ENCODE measurements at regions not wholly inside any gene's neighbourhood (a gene's known extent, or its start where the extent isn't known, plus 50 kb on each side); places are given as distances from the start of the nearest gene placed in this dataset.

GRCh38 chr14:56490379-56490778, 89.2 kb upstream of the TMEM260 start:
- no peaks in the 10 kb centered on the region for H3K9me3 ChIP-seq (ENCODE audit: insufficient read depth, low read depth, low read length)
- H4K20me1 ChIP-seq (ENCODE audit: insufficient read depth, low read length) = no peaks in the 10 kb centered on the region
- peaks cover 3% of the 10 kb centered on the region for H3K4me1 ChIP-seq (ENCODE audit: insufficient read depth, low read length)
- no peak overlapping the region for H2AFZ ChIP-seq (ENCODE audit: low read depth, low read length)
- Mint-ChIP-seq H3K27ac (ENCODE audit: unreplicated experiment) (no peak overlapping the region), H3K27me3 (ENCODE audit: low read depth, unreplicated experiment) (peaks cover 2% of the 10 kb centered on the region), H3K36me3 (ENCODE audit: low read depth, unreplicated experiment) (no peaks in the 10 kb centered on the region), H3K9me3 (ENCODE audit: unreplicated experiment) (no peaks in the 10 kb centered on the region), H3K4me3 (ENCODE audit: unreplicated experiment) (no peak overlapping the region), H3K4me1 (ENCODE audit: low read depth, unreplicated experiment) (peaks cover 1% of the 10 kb centered on the region)
- peak; percentile 14 for DNase-seq (ENCODE audit: low read depth)
- no peak overlapping the region for H3K4me2 ChIP-seq (ENCODE audit: low read length)
- no peaks in the 10 kb centered on the region for H3K27me3 ChIP-seq (ENCODE audit: insufficient read depth, low read length)
- H3K4me3 ChIP-seq (ENCODE audit: insufficient read depth, low read depth, low read length) = no peak overlapping the region
- H3K27ac ChIP-seq (ENCODE audit: low read depth, low read length) = no peak overlapping the region
- H3K9ac ChIP-seq (ENCODE audit: low read length) = no peak overlapping the region
- no peak for TF ChIP-seq EZH2 (IDR thresholded peaks at IDR 0.05; ENCODE audit: insufficient read depth, low read length)
- TF ChIP-seq, protein P1, sequence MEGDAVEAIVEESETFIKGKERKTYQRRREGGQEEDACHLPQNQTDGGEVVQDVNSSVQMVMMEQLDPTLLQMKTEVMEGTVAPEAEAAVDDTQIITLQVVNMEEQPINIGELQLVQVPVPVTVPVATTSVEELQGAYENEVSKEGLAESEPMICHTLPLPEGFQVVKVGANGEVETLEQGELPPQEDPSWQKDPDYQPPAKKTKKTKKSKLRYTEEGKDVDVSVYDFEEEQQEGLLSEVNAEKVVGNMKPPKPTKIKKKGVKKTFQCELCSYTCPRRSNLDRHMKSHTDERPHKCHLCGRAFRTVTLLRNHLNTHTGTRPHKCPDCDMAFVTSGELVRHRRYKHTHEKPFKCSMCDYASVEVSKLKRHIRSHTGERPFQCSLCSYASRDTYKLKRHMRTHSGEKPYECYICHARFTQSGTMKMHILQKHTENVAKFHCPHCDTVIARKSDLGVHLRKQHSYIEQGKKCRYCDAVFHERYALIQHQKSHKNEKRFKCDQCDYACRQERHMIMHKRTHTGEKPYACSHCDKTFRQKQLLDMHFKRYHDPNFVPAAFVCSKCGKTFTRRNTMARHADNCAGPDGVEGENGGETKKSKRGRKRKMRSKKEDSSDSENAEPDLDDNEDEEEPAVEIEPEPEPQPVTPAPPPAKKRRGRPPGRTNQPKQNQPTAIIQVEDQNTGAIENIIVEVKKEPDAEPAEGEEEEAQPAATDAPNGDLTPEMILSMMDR (IDR thresholded peaks at IDR 0.05; ENCODE audit: insufficient read depth, low read depth, low read length) = peak; percentile 50
- H3K79me2 ChIP-seq (ENCODE audit: insufficient read depth, low read length) = no peaks in the 10 kb centered on the region
- no peak for FAIRE-seq
- H3K36me3 ChIP-seq (ENCODE audit: insufficient read depth, low read length) = no peaks in the 10 kb centered on the region

DNA sequence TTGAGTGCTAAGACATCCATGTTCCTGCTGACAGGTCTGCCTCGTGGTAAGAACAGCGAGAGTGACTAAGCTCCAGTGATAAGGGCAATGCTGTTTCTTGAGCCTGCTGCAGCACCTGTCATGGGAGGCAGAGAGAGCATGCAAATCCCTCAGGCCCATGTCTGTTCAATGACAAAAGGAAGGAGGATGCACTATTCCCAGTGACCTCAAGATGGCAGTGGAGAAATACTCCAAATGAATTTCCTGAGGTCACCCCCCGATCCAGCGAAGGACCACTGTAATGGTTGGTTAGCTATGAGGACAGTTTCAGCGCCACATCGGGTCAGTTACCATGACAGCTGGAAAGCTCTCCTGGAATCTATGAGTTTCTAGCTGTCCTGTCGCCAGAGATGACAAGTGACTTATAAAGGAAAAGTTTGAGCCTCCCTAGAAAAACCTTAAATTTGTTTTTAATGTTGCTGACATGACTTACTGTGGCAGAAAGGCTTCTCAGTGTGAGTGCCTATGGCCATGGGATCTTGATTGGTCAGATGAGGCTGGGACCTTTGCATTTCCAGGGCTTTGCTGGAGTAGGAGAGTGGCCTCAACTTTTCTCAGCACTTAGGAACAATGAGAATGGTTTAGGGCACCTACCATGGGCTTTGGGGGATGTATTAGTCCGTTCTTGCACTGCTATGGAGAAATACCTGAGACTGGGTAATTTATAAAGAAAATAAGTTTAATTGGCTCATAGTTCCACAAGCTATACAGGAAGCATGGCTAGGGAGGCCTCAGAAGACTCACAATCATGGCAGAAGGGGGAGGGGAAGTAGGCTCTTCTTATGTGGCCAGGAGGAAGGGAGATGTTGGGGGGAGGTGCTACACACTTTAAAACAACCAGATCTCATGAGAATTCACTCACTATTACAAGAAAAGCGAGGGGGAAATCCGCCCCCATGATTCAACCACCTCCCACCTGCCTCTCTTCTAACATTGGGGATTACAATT, 88.0 kb upstream of the TMEM260 start:
- TF ChIP-seq, protein P1 (IDR thresholded peaks at IDR 0.05; ENCODE audit: insufficient read depth, low read depth, low read length) = peak; percentile 74
- no peak for TF ChIP-seq EZH2 (IDR thresholded peaks at IDR 0.05; ENCODE audit: insufficient read depth, low read length)
- Histone ChIP-seq H3K4me2 (ENCODE audit: low read length) (peak overlapping the region; percentile 59), H3K27me3 (ENCODE audit: insufficient read depth, low read length) (no peaks in the 10 kb centered on the region), H3K36me3 (ENCODE audit: insufficient read depth, low read length) (no peaks in the 10 kb centered on the region), H3K9ac (ENCODE audit: low read length) (no peak overlapping the region), H3K4me3 (ENCODE audit: insufficient read depth, low read depth, low read length) (no peak overlapping the region), H4K20me1 (ENCODE audit: insufficient read depth, low read length) (no peaks in the 10 kb centered on the region), H3K27ac (ENCODE audit: low read depth, low read length) (no peak overlapping the region), H3K79me2 (ENCODE audit: insufficient read depth, low read length) (no peaks in the 10 kb centered on the region), H3K4me1 (ENCODE audit: insufficient read depth, low read length) (peaks cover 3% of the 10 kb centered on the region), H3K9me3 (ENCODE audit: insufficient read depth, low read depth, low read length) (no peaks in the 10 kb centered on the region), H2AFZ (ENCODE audit: low read depth, low read length) (no peak overlapping the region)
- DNase-seq (ENCODE audit: low read depth) (peak; percentile 34), FAIRE-seq (peak; percentile 20)
- Mint-ChIP-seq H3K9me3 (ENCODE audit: unreplicated experiment) (no peaks in the 10 kb centered on the region), H3K27ac (ENCODE audit: unreplicated experiment) (no peak overlapping the region), H3K27me3 (ENCODE audit: low read depth, unreplicated experiment) (peaks cover 7% of the 10 kb centered on the region), H3K4me3 (ENCODE audit: unreplicated experiment) (peak overlapping the region; percentile 48), H3K36me3 (ENCODE audit: low read depth, unreplicated experiment) (no peaks in the 10 kb centered on the region), H3K4me1 (ENCODE audit: low read depth, unreplicated experiment) (peaks cover 2% of the 10 kb centered on the region)

- Histone ChIP-seq H3K9me3 (ENCODE audit: insufficient read depth, low read depth, low read length) (no peaks in the 10 kb centered on the region), H3K79me2 (ENCODE audit: insufficient read depth, low read length) (no peaks in the 10 kb centered on the region), H3K27me3 (ENCODE audit: insufficient read depth, low read length) (no peaks in the 10 kb centered on the region), H3K4me2 (ENCODE audit: low read length) (no peak overlapping the region), H3K4me1 (ENCODE audit: insufficient read depth, low read length) (no peaks in the 10 kb centered on the region), H4K20me1 (ENCODE audit: insufficient read depth, low read length) (no peaks in the 10 kb centered on the region), H3K36me3 (ENCODE audit: insufficient read depth, low read length) (no peaks in the 10 kb centered on the region), H3K9ac (ENCODE audit: low read length) (no peak overlapping the region), H2AFZ (ENCODE audit: low read depth, low read length) (no peak overlapping the region), H3K4me3 (ENCODE audit: insufficient read depth, low read depth, low read length) (no peak overlapping the region), H3K27ac (ENCODE audit: low read depth, low read length) (no peak overlapping the region)
- Mint-ChIP-seq H3K27me3 (ENCODE audit: low read depth, unreplicated experiment) (peaks cover 9% of the 10 kb centered on the region), H3K4me3 (ENCODE audit: unreplicated experiment) (no peak overlapping the region), H3K4me1 (ENCODE audit: low read depth, unreplicated experiment) (peaks cover 2% of the 10 kb centered on the region), H3K9me3 (ENCODE audit: unreplicated experiment) (no peaks in the 10 kb centered on the region), H3K36me3 (ENCODE audit: low read depth, unreplicated experiment) (no peaks in the 10 kb centered on the region), H3K27ac (ENCODE audit: unreplicated experiment) (no peak overlapping the region)
- no peak for DNase-seq (ENCODE audit: low read depth)
- no peak for FAIRE-seq
- no peak for TF ChIP-seq EZH2 (IDR thresholded peaks at IDR 0.05; ENCODE audit: insufficient read depth, low read length)
- TF ChIP-seq, protein P1 (IDR thresholded peaks at IDR 0.05; ENCODE audit: insufficient read depth, low read depth, low read length) = no peak
These were observed 85.4 kb upstream of the TMEM260 start for GRCh38 chr14:56494167-56494566.

Data from astrocyte (in vitro differentiated cells and primary cell).